Activated T-helper 1 cell treated with Interleukin-2 at 50 U/mL for 16 hours (primary cell): ENCODE measurements at regions not wholly inside any gene's neighbourhood (a gene's known extent, or its start where the extent isn't known, plus 50 kb on each side); places are given as distances from the start of the nearest gene placed in this dataset.

Experiments
- DNase-seq: peaks from one replicate; pipeline ENCODE4 v3.0.0-alpha.2; 2020; ENCODE audit warnings: low read depth

- no peak for DNase-seq
Measured at GRCh38 chr17:33514369-33514768, 221.3 kb upstream of the ASIC2 start.

- DNase-seq, result no peak
Measured at GRCh38 chr17:33515974-33516373, 222.9 kb upstream of the ASIC2 start.

- DNase-seq, result no peak
Measured at GRCh38 chr17:33516645-33517044, 223.6 kb upstream of the ASIC2 start.

GRCh38 chr17:33517746-33518145, 224.7 kb upstream of the ASIC2 start:
- no peak for DNase-seq

- no peak for DNase-seq
Measured at GRCh38 chr17:33519692-33520091, 226.6 kb upstream of the ASIC2 start.

GRCh38 chr17:33520426-33521330, 227.6 kb upstream of the ASIC2 start:
- DNase-seq, result no peak

GRCh38 chr17:33521784-33522183, 228.7 kb upstream of the ASIC2 start:
- DNase-seq, result no peak

- DNase-seq, result no peak
Measured at GRCh38 chr17:33522623-33523022, 229.5 kb upstream of the ASIC2 start.

GRCh38 chr17:33523577-33523981, 230.5 kb upstream of the ASIC2 start:
- no peak for DNase-seq

GRCh38 chr17:33525186-33525585, 232.1 kb upstream of the ASIC2 start:
- no peak for DNase-seq

GRCh38 chr17:33526717-33527116, 233.6 kb upstream of the ASIC2 start:
- DNase-seq, result no peak

GRCh38 chr17:33527290-33527689, 234.2 kb upstream of the ASIC2 start:
- no peak for DNase-seq

- no peak for DNase-seq
Measured at GRCh38 chr17:33528846-33529245, 235.8 kb upstream of the ASIC2 start.

- DNase-seq, result no peak
Measured at GRCh38 chr17:33529816-33530215, 236.7 kb upstream of the ASIC2 start.

- DNase-seq, result no peak
Measured at GRCh38 chr17:33531311-33531710, 238.2 kb upstream of the ASIC2 start.

- DNase-seq, result no peak
Measured at GRCh38 chr17:33534087-33534486, 241.0 kb upstream of the ASIC2 start.

- DNase-seq, result no peak
Measured at GRCh38 chr17:33545124-33545523, 252.0 kb upstream of the ASIC2 start.

- DNase-seq, result no peak
Measured at GRCh38 chr17:33550261-33550660, 257.2 kb upstream of the ASIC2 start.

GRCh38 chr17:33551075-33551474, 258.0 kb upstream of the ASIC2 start:
- no peak for DNase-seq

- no peak for DNase-seq
Measured at GRCh38 chr17:33551911-33552310, 258.8 kb upstream of the ASIC2 start.

GRCh38 chr17:33560165-33560564, 267.1 kb upstream of the ASIC2 start:
- no peak for DNase-seq

- no peak for DNase-seq
Measured at GRCh38 chr17:33560871-33561270, 267.8 kb upstream of the ASIC2 start.

- no peak for DNase-seq
Measured at GRCh38 chr17:33561569-33562334, 268.7 kb upstream of the ASIC2 start.
